Brain microvascular endothelial cell (primary cell): ENCODE measurements at regions not wholly inside any gene's neighbourhood (a gene's known extent, or its start where the extent isn't known, plus 50 kb on each side); places are given as distances from the start of the nearest gene placed in this dataset.

Experiments
- DNase-seq: peaks from one replicate; pipeline ENCODE4 v3.0.0-alpha.2; 2020
- H3K27ac ChIP-seq: fragments of 250-450 bp; sonication (Bioruptor Pico); 2 replicates; pipeline ENCODE4 v1.5.1; 2020; ENCODE audit warnings: mild to moderate bottlenecking, moderate library complexity
- H3K27me3 ChIP-seq: fragments of 250-450 bp; sonication (Bioruptor Pico); replicated peaks from 2 replicates; pipeline ENCODE4 v1.5.1; 2020; ENCODE audit warnings: mild to moderate bottlenecking
- H3K36me3 ChIP-seq: fragments of 250-450 bp; sonication (Bioruptor Pico); replicated peaks from 2 replicates; pipeline ENCODE4 v1.5.1; 2020; ENCODE audit warnings: mild to moderate bottlenecking
- H3K4me3 ChIP-seq: 2 replicates; pipeline ENCODE4 v1.5.1; 2011; ENCODE audit warnings: low read depth, mild to moderate bottlenecking, control low read depth, low read length, moderate library complexity
- in situ Hi-C: cut with HindIII; loops from 2 replicates; pipeline ENCODE4 v1.10.0; 2017; ENCODE audit warnings: low sequenced_read_pairs, low pct_ligation_motif_present
- TF ChIP-seq, protein P1 (sequence below): IDR thresholded peaks from 2 replicates; pipeline ENCODE4 v1.5.1; 2011; ENCODE audit warnings: low read depth, mild to moderate bottlenecking, moderate library complexity, low read length, control low read depth, inconsistent platforms; ENCODE audit errors: missing control alignments

- in situ Hi-C loops, result no loop called here
- TF ChIP-seq, protein P1, sequence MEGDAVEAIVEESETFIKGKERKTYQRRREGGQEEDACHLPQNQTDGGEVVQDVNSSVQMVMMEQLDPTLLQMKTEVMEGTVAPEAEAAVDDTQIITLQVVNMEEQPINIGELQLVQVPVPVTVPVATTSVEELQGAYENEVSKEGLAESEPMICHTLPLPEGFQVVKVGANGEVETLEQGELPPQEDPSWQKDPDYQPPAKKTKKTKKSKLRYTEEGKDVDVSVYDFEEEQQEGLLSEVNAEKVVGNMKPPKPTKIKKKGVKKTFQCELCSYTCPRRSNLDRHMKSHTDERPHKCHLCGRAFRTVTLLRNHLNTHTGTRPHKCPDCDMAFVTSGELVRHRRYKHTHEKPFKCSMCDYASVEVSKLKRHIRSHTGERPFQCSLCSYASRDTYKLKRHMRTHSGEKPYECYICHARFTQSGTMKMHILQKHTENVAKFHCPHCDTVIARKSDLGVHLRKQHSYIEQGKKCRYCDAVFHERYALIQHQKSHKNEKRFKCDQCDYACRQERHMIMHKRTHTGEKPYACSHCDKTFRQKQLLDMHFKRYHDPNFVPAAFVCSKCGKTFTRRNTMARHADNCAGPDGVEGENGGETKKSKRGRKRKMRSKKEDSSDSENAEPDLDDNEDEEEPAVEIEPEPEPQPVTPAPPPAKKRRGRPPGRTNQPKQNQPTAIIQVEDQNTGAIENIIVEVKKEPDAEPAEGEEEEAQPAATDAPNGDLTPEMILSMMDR, result no peak
- Histone ChIP-seq H3K4me3 (no peak overlapping the region), H3K27me3 (no peaks in the 10 kb centered on the region), H3K27ac (no peak overlapping the region), H3K36me3 (no peaks in the 10 kb centered on the region)
- no peak for DNase-seq
These were observed 69.7 kb upstream of the MAGEB16 start for GRCh38 chrX:35728481-35728880.

- no peak for DNase-seq
- Histone ChIP-seq H3K27me3 (no peaks in the 10 kb centered on the region), H3K4me3 (no peak overlapping the region), H3K27ac (no peak overlapping the region), H3K36me3 (no peaks in the 10 kb centered on the region)
- in situ Hi-C loops, result no loop called here
- TF ChIP-seq, protein P1, result no peak
These were observed 64.3 kb upstream of the MAGEB16 start for GRCh38 chrX:35733879-35734278.

- no peaks in the 10 kb centered on the region for H3K36me3 ChIP-seq
- in situ Hi-C loops, result no loop called here
- TF ChIP-seq, protein P1, result no peak
- no peak for DNase-seq
- H3K4me3 ChIP-seq, result no peak overlapping the region
- no peak overlapping the region for H3K27ac ChIP-seq
- H3K27me3 ChIP-seq, result no peaks in the 10 kb centered on the region
These were observed 57.0 kb upstream of the MAGEB16 start for GRCh38 chrX:35741142-35741541.

GRCh38 chrX:35743331-35743730 is 54.8 kb upstream of the MAGEB16 start:
- no peaks in the 10 kb centered on the region for H3K27me3 ChIP-seq
- no peak overlapping the region for H3K4me3 ChIP-seq
- no peaks in the 10 kb centered on the region for H3K36me3 ChIP-seq
- TF ChIP-seq, protein P1, result no peak
- no peak overlapping the region for H3K27ac ChIP-seq
- no peak for DNase-seq
- in situ Hi-C loops, result no loop called here
